IMR-90 (cell line): ENCODE measurements at regions not wholly inside any gene's neighbourhood (a gene's known extent, or its start where the extent isn't known, plus 50 kb on each side); places are given as distances from the start of the nearest gene placed in this dataset.

ENCODE experiments used
- ATAC-seq: fragments of 200-7000 bp; cut with Tn5 transposase; 2 replicates; pipeline ENCODE4 v1.9.1; 2020; ENCODE audit warnings: low read depth, mild to moderate bottlenecking, moderate library complexity
- BruUV-seq: library from RNA; stranded (reverse); fragments of 400-500 nt; replicated peaks from 2 replicates; lab custom pipeline; 2021; lab: Mats Ljungman, UMichigan
- CTCF ChIA-PET: fragments of 300-600 bp; formaldehyde crosslinking; extraction: SDS; loops from one replicate; lab custom pipeline; 2021; ENCODE audit warnings: antibody characterized with exemption; lab: Yijun Ruan, JAX
- POLR2A ChIA-PET: fragments of 300-600 bp; sonication (Branson Sonifier 250); formaldehyde crosslinking; loops from one replicate; lab custom pipeline; 2022; ENCODE audit warnings: antibody characterized with exemption; ENCODE audit not compliant: unreplicated experiment; lab: Charles Lee
- DNase-seq: peaks from one replicate; pipeline ENCODE4 v3.0.0; 2013
- H2AFZ ChIP-seq: replicated peaks from 2 replicates; pipeline ENCODE3; 2013; ENCODE audit warnings: low read length, mild to moderate bottlenecking; ENCODE audit not compliant: poor library complexity
- H2AK5ac ChIP-seq: 2 replicates; pipeline ENCODE4 v1.6.1; 2013; ENCODE audit warnings: low read depth, low read length, inconsistent platforms
- H2AK9ac ChIP-seq: replicated peaks from 2 replicates; pipeline ENCODE3; 2013; ENCODE audit warnings: mild to moderate bottlenecking, low read depth, low read length, moderate library complexity; ENCODE audit not compliant: poor library complexity
- H2BK120ac ChIP-seq: 2 replicates; pipeline ENCODE4 v1.6.1; 2013; ENCODE audit warnings: low read depth, low read length, inconsistent platforms
- H2BK15ac ChIP-seq: 3 replicates; pipeline ENCODE4 v1.6.1; 2013; ENCODE audit warnings: low read depth, low read length, inconsistent platforms
- H2BK20ac ChIP-seq: 2 replicates; pipeline ENCODE4 v1.6.1; 2013; ENCODE audit warnings: low read depth, mild to moderate bottlenecking, inconsistent platforms, low read length, moderate library complexity
- H2BK5ac ChIP-seq: 2 replicates; pipeline ENCODE4 v1.6.1; 2013; ENCODE audit warnings: mild to moderate bottlenecking, low read depth, low read length, inconsistent platforms; ENCODE audit not compliant: poor library complexity, severe bottlenecking
- H3K14ac ChIP-seq: replicated peaks from 2 replicates; pipeline ENCODE4 v1.6.1; 2013; ENCODE audit warnings: low read depth, low read length, inconsistent platforms
- H3K18ac ChIP-seq: 2 replicates; pipeline ENCODE4 v1.6.1; 2013; ENCODE audit warnings: low read depth, low read length, control low read depth
- H3K23ac ChIP-seq: 2 replicates; pipeline ENCODE4 v1.6.1; 2013; ENCODE audit warnings: low read depth, low read length, inconsistent platforms
- H3K27ac ChIP-seq: 2 replicates; pipeline ENCODE4 v1.5.1; 2013; ENCODE audit warnings: mild to moderate bottlenecking, control low read depth, low read length; ENCODE audit not compliant: insufficient read depth
- H3K27me3 ChIP-seq: 2 replicates; pipeline ENCODE4 v1.6.1; 2013; ENCODE audit warnings: low read length; ENCODE audit not compliant: control insufficient read depth, insufficient read depth
- H3K36me3 ChIP-seq: 2 replicates; pipeline ENCODE4 v1.6.1; 2013; ENCODE audit warnings: low read length, mixed read lengths; ENCODE audit not compliant: control insufficient read depth, insufficient read depth
- H3K4ac ChIP-seq: 2 replicates; pipeline ENCODE4 v1.6.1; 2013; ENCODE audit warnings: low read depth, low read length, inconsistent platforms
- H3K4me1 ChIP-seq: 2 replicates; pipeline ENCODE4 v1.6.1; 2013; ENCODE audit warnings: low read length, mixed read lengths; ENCODE audit not compliant: control insufficient read depth, insufficient read depth
- H3K4me2 ChIP-seq: 2 replicates; pipeline ENCODE4 v1.6.1; 2013; ENCODE audit warnings: low read depth, mild to moderate bottlenecking, control low read depth, low read length, moderate library complexity
- H3K4me3 ChIP-seq: 2 replicates; pipeline ENCODE4 v1.5.1; 2013; ENCODE audit warnings: low read depth, mild to moderate bottlenecking, control low read depth, low read length, moderate library complexity; ENCODE audit not compliant: insufficient read depth
- H3K56ac ChIP-seq: 2 replicates; pipeline ENCODE4 v1.6.1; 2013; ENCODE audit warnings: low read length, inconsistent platforms; ENCODE audit not compliant: insufficient read depth; ENCODE audit errors: extremely low read depth
- H3K79me1 ChIP-seq, 2 experiments: 2 replicates each; pipeline ENCODE4 v1.6.1; 2013; ENCODE audit warnings: low read length in 2 of 2, inconsistent platforms in 1 of 2, low read depth in 1 of 2
- H3K9ac ChIP-seq: 2 replicates; pipeline ENCODE4 v1.6.1; 2013; ENCODE audit warnings: low read depth, low read length, control low read depth
- H3K9me1 ChIP-seq: 2 replicates; pipeline ENCODE4 v1.6.1; 2013; ENCODE audit warnings: low read length, inconsistent platforms; ENCODE audit not compliant: insufficient read depth
- H3K9me3 ChIP-seq: 2 replicates; pipeline ENCODE4 v1.6.1; 2013; ENCODE audit warnings: low read length; ENCODE audit not compliant: control insufficient read depth, insufficient read depth
- H4K20me1 ChIP-seq: 2 replicates; pipeline ENCODE4 v1.6.1; 2013; ENCODE audit warnings: low read length, inconsistent platforms; ENCODE audit not compliant: insufficient read depth
- H4K5ac ChIP-seq: 2 replicates; pipeline ENCODE4 v1.6.1; 2013; ENCODE audit warnings: mild to moderate bottlenecking, low read depth, low read length, control low read depth
- H4K8ac ChIP-seq, 2 experiments: 2 replicates each; pipeline ENCODE4 v1.6.1; 2013; ENCODE audit warnings: low read depth in 2 of 2, low read length in 2 of 2, control low read depth in 1 of 2, inconsistent platforms in 1 of 2
- H4K91ac ChIP-seq: 2 replicates; pipeline ENCODE4 v1.6.1; 2013; ENCODE audit warnings: low read depth, low read length, inconsistent platforms; ENCODE audit not compliant: insufficient read depth
- BHLHE40 ChIP-seq: fragments of 150-350 bp; IDR thresholded peaks from 2 replicates; pipeline ENCODE4 v1.6.1; 2016; ENCODE audit warnings: mild to moderate bottlenecking, low read depth, low read length
- CEBPB ChIP-seq: IDR thresholded peaks from 2 replicates; pipeline ENCODE4 v1.6.1; 2012; ENCODE audit warnings: low read depth, low read length, improper control_type of control experiment
- CHD1 ChIP-seq: IDR thresholded peaks from 2 replicates; pipeline ENCODE4 v1.6.1; 2012; ENCODE audit warnings: low read depth, low read length, improper control_type of control experiment
- MAFK ChIP-seq: IDR thresholded peaks from 2 replicates; pipeline ENCODE4 v1.6.1; 2012; ENCODE audit warnings: low read depth, low read length, improper control_type of control experiment
- MAZ ChIP-seq: IDR thresholded peaks from 2 replicates; pipeline ENCODE4 v1.6.1; 2012; ENCODE audit warnings: low read depth, mild to moderate bottlenecking, low read length, improper control_type of control experiment, moderate library complexity, borderline replicate concordance
- MXI1 ChIP-seq: IDR thresholded peaks from 2 replicates; pipeline ENCODE4 v1.6.1; 2012; ENCODE audit warnings: low read depth, mild to moderate bottlenecking, low read length, moderate library complexity, borderline replicate concordance
- NFE2L2 ChIP-seq: fragments of 150-350 bp; IDR thresholded peaks from 2 replicates; pipeline ENCODE4 v1.6.1; 2016; ENCODE audit warnings: low read depth, mild to moderate bottlenecking, low read length
- POLR2A ChIP-seq: IDR thresholded peaks from 2 replicates; pipeline ENCODE4 v1.6.1; 2012; ENCODE audit warnings: mild to moderate bottlenecking, low read depth, low read length
- RAD21 ChIP-seq: IDR thresholded peaks from 2 replicates; pipeline ENCODE4 v1.6.1; 2012; ENCODE audit warnings: low read length, improper control_type of control experiment
- RCOR1 ChIP-seq: IDR thresholded peaks from 2 replicates; pipeline ENCODE4 v1.6.1; 2012; ENCODE audit warnings: mild to moderate bottlenecking, low read length, improper control_type of control experiment; ENCODE audit not compliant: insufficient replicate concordance
- WGBS, 2 experiments: methylation state at CpG; one replicate each; pipeline versions ENCODE4 v1.1.5 to v1.1.7; 2013; ENCODE audit warnings: missing lambda C conversion rate in 2 of 2; ENCODE audit not compliant: insufficient read length in 1 of 2; ENCODE audit errors: extremely low coverage in 2 of 2; 5-methylcytosine and 5-hydroxymethylcytosine counted together
- dilution Hi-C: fragments of 300-500 bp; cut with HindIII; formaldehyde crosslinking; loops from one replicate; pipeline ENCODE4 v1.14.3; 2018; ENCODE audit warnings: low sequenced_read_pairs; ENCODE audit not compliant: unreplicated experiment
- in situ Hi-C: fragments of 300-500 bp; cut with MboI; formaldehyde crosslinking; loops from 3 replicates; pipeline ENCODE4 v1.14.3; 2019; ENCODE audit warnings: low sequenced_read_pairs, inconsistent platforms, mixed read lengths
- intact Hi-C: fragments of 100-400 bp; cut with micrococcal nuclease; formaldehyde crosslinking; loops from 2 replicates; pipeline ENCODE4 v1.10.0; 2022
- TF ChIP-seq, protein P1 (sequence below): fragments of 150-350 bp; IDR thresholded peaks from 2 replicates; pipeline ENCODE4 v1.6.1; 2017; ENCODE audit warnings: mild to moderate bottlenecking, antibody characterized with exemption, low read length, low read depth
- TF ChIP-seq, protein P2 (sequence below): conservative IDR thresholded peaks from 2 replicates; pipeline ENCODE4 v1.5.1; 2012; ENCODE audit warnings: mild to moderate bottlenecking, low read depth, low read length, improper control_type of control experiment
- TF ChIP-seq, protein P3 (sequence below): fragments of 150-350 bp; IDR thresholded peaks from 2 replicates; pipeline ENCODE4 v1.6.1; 2016; ENCODE audit warnings: low read depth, mild to moderate bottlenecking, low read length, moderate library complexity, borderline replicate concordance

DNA sequence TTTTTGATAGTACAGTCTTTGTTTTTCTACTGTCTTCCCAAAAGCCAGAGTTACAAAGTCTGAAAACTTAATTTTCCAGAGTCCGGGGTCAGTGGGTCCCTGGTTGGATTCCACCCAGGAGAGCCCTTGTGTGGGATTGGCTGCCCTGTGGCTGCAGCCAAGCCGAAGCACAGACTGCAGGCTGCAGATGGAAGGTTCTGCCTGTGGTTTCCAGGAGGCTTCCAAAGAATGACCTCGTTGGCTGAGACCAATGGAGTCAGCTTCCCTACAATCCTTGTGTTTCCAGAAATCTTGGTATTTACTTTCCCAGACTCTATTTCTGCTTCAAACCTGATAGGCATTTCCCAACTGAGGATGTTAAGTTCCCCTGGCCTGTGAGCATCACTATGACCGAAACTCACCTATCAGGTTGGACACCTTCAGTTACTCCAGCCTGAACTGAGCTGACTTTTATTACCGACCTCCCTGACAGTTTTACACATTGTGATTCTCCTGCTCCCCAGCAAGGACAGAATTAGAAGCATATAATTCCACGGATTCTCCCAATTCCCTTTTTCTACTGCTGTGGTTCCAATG, 117.5 kb upstream of the CCDC68 start:
- H2AK9ac ChIP-seq, result no peak overlapping the region
- H3K14ac ChIP-seq, result no peak overlapping the region
- no TSS peak for BruUV-seq
- no peak overlapping the region for H3K27ac ChIP-seq
- H2BK120ac ChIP-seq, result no peak overlapping the region
- no peak overlapping the region for H3K18ac ChIP-seq
- ChIA-PET POLR2A (no interaction called here), CTCF (no interaction called here)
- H3K79me1 ChIP-seq, result no peaks in the 10 kb centered on the region
- no peak overlapping the region for H3K56ac ChIP-seq
- H4K91ac ChIP-seq, result no peak overlapping the region
- no peaks in the 10 kb centered on the region for H3K4me1 ChIP-seq
- in situ Hi-C loops (no loop called here), dilution Hi-C loops (no loop called here), intact Hi-C loops (no loop called here)
- H4K5ac ChIP-seq, result no peak overlapping the region
- no peak overlapping the region for H2BK15ac ChIP-seq
- DNase-seq, result peak; percentile 11
- no peak overlapping the region for H4K8ac ChIP-seq
- no peak for ATAC-seq
- no peak overlapping the region for H3K4ac ChIP-seq
- no peaks in the 10 kb centered on the region for H3K36me3 ChIP-seq
- TF ChIP-seq CHD1 (no peak), RCOR1 (no peak), RAD21 (no peak), MAZ (no peak), NFE2L2 (no peak), MAFK (no peak), MXI1 (no peak), BHLHE40 (no peak), CEBPB (no peak), POLR2A (no peak)
- TF ChIP-seq, protein P1, sequence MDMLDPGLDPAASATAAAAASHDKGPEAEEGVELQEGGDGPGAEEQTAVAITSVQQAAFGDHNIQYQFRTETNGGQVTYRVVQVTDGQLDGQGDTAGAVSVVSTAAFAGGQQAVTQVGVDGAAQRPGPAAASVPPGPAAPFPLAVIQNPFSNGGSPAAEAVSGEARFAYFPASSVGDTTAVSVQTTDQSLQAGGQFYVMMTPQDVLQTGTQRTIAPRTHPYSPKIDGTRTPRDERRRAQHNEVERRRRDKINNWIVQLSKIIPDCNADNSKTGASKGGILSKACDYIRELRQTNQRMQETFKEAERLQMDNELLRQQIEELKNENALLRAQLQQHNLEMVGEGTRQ, result no peak
- TF ChIP-seq, protein P2, sequence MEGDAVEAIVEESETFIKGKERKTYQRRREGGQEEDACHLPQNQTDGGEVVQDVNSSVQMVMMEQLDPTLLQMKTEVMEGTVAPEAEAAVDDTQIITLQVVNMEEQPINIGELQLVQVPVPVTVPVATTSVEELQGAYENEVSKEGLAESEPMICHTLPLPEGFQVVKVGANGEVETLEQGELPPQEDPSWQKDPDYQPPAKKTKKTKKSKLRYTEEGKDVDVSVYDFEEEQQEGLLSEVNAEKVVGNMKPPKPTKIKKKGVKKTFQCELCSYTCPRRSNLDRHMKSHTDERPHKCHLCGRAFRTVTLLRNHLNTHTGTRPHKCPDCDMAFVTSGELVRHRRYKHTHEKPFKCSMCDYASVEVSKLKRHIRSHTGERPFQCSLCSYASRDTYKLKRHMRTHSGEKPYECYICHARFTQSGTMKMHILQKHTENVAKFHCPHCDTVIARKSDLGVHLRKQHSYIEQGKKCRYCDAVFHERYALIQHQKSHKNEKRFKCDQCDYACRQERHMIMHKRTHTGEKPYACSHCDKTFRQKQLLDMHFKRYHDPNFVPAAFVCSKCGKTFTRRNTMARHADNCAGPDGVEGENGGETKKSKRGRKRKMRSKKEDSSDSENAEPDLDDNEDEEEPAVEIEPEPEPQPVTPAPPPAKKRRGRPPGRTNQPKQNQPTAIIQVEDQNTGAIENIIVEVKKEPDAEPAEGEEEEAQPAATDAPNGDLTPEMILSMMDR, result no peak
- TF ChIP-seq, protein P3, sequence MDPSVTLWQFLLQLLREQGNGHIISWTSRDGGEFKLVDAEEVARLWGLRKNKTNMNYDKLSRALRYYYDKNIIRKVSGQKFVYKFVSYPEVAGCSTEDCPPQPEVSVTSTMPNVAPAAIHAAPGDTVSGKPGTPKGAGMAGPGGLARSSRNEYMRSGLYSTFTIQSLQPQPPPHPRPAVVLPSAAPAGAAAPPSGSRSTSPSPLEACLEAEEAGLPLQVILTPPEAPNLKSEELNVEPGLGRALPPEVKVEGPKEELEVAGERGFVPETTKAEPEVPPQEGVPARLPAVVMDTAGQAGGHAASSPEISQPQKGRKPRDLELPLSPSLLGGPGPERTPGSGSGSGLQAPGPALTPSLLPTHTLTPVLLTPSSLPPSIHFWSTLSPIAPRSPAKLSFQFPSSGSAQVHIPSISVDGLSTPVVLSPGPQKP, result no peak
- no peak overlapping the region for H3K4me2 ChIP-seq
- no peaks in the 10 kb centered on the region for H4K20me1 ChIP-seq
- no peak overlapping the region for H2BK20ac ChIP-seq
- no peak overlapping the region for H2AFZ ChIP-seq
- no peak overlapping the region for H3K9ac ChIP-seq
- no peak overlapping the region for H3K23ac ChIP-seq
- H2AK5ac ChIP-seq, result no peak overlapping the region
- no CpG with 5 or more reads among the region's 6 CpGs for WGBS, 2 experiments
- no peak overlapping the region for H2BK5ac ChIP-seq
- H3K9me3 ChIP-seq, result no peaks in the 10 kb centered on the region
- H3K4me3 ChIP-seq, result no peak overlapping the region
- H3K27me3 ChIP-seq, result peaks cover 8% of the 10 kb centered on the region
- H3K9me1 ChIP-seq, result no peaks in the 10 kb centered on the region
